ENCODE measurements at regions not wholly inside any gene's neighbourhood (a gene's known extent, or its start where the extent isn't known, plus 50 kb on each side); places are given as distances from the start of the nearest gene placed in this dataset.

DNA sequence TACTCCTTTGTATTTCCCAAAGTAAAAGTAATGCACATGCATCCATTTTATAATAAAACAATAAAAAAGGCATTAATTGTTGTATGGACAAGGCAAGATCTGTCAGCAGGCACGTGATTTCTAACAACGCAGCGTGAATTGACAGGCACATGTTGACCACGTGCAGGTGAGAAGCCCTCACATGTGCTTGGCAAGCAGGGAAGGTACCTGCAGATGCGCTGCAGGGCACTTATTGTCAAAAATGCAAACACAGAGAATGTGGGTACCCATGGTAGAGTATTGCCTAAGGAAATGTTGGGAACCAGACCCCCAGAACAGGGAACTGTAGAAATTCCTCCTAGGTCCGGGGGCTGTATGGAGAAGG is 515.0 kb upstream of the HS6ST1 start:
- Histone ChIP-seq H3K79me2 (ENCODE audit: control insufficient read depth, insufficient read depth, low read length) (no peaks in the 10 kb centered on the region), H3K4me1 (replicated peaks in 1 of 2; ENCODE audit: control insufficient read depth in 2 of 2, insufficient read depth in 2 of 2, low read length in 2 of 2) (no peaks in the 10 kb centered on the region), H3K9me3 (replicated peaks; ENCODE audit: control insufficient read depth, insufficient read depth, low read depth, low read length) (no peaks in the 10 kb centered on the region), H3K36me3 (ENCODE audit: control insufficient read depth, insufficient read depth, low read length) (no peaks in the 10 kb centered on the region), H3K27ac (ENCODE audit: extremely low read depth, low read depth, low read length) (no peak overlapping the region), H3K4me3 (no peak overlapping the region), H2AFZ (ENCODE audit: low read depth, low read length) (no peak overlapping the region), H3K9ac (ENCODE audit: insufficient read depth in 1 of 2, low read depth in 2 of 2, low read length in 2 of 2) (no peak overlapping the region), H4K20me1 (replicated peaks; ENCODE audit: control insufficient read depth, insufficient read depth, low read length) (no peaks in the 10 kb centered on the region), H3K27me3 (ENCODE audit: control insufficient read depth in 2 of 2, insufficient read depth in 2 of 2, low read length in 2 of 2) (peaks cover 0 to 6% of the 10 kb centered on the region in 2 experiments; a peak in 2 of 5 replicates), H3K4me2 (ENCODE audit: insufficient read depth, low read length) (no peak overlapping the region), H3K9me1 (ENCODE audit: control insufficient read depth, insufficient read depth, low read length) (no peaks in the 10 kb centered on the region)
- FAIRE-seq = no peak
- ChIA-PET POLR2A (no interaction called here), CTCF (ENCODE audit: low intra/inter-chr PET ratio) (no interaction called here)
- no peak for DNase-seq (ENCODE audit: extremely low read depth in 1 of 4, low spot score in 3 of 4)
- ATAC-seq = no peak
- TF ChIP-seq, protein P1, sequence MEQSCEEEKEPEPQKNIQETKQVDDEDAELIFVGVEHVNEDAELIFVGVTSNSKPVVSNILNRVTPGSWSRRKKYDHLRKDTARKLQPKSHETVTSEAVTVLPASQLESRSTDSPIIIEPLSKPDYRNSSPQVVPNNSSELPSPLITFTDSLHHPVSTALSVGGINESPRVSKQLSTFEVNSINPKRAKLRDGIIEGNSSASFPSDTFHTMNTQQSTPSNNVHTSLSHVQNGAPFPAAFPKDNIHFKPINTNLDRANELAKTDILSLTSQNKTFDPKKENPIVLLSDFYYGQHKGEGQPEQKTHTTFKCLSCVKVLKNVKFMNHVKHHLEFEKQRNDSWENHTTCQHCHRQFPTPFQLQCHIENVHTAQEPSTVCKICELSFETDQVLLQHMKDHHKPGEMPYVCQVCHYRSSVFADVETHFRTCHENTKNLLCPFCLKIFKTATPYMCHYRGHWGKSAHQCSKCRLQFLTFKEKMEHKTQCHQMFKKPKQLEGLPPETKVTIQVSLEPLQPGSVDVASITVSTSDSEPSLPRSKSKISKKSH (CRISPR knock-in tag; IDR thresholded peaks at IDR 0.05) = no peak
- TF ChIP-seq ZNF57 (CRISPR knock-in tag; IDR thresholded peaks at IDR 0.05) (no peak), RBM17 (IDR thresholded peaks at IDR 0.05; ENCODE audit: borderline replicate concordance, low read depth, low read length) (no peak), TAL1 (IDR thresholded peaks at IDR 0.05) (no peak), CBX2 (IDR thresholded peaks at IDR 0.05; ENCODE audit: insufficient read depth, low read length, poor library complexity, severe bottlenecking) (no peak), ZNF134 (CRISPR knock-in tag; conservative IDR thresholded peaks at IDR 0.05) (no peak), ZNF584 (CRISPR knock-in tag; IDR thresholded peaks at IDR 0.05; ENCODE audit: low read depth) (no peak), ZNF24 (IDR thresholded peaks at IDR 0.05) (no peak), ATF7 (IDR thresholded peaks at IDR 0.05) (no peak)
- TF ChIP-seq, protein P2, sequence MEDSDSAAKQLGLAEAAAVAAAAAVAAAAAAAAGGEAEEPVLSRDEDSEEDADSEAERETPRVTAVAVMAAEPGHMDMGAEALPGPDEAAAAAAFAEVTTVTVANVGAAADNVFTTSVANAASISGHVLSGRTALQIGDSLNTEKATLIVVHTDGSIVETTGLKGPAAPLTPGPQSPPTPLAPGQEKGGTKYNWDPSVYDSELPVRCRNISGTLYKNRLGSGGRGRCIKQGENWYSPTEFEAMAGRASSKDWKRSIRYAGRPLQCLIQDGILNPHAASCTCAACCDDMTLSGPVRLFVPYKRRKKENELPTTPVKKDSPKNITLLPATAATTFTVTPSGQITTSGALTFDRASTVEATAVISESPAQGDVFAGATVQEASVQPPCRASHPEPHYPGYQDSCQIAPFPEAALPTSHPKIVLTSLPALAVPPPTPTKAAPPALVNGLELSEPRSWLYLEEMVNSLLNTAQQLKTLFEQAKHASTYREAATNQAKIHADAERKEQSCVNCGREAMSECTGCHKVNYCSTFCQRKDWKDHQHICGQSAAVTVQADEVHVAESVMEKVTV (CRISPR knock-in tag; IDR thresholded peaks at IDR 0.05) = no peak
- TF ChIP-seq, protein P3, sequence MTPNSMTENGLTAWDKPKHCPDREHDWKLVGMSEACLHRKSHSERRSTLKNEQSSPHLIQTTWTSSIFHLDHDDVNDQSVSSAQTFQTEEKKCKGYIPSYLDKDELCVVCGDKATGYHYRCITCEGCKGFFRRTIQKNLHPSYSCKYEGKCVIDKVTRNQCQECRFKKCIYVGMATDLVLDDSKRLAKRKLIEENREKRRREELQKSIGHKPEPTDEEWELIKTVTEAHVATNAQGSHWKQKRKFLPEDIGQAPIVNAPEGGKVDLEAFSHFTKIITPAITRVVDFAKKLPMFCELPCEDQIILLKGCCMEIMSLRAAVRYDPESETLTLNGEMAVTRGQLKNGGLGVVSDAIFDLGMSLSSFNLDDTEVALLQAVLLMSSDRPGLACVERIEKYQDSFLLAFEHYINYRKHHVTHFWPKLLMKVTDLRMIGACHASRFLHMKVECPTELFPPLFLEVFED (CRISPR knock-in tag; conservative IDR thresholded peaks at IDR 0.05) = no peak
- TF ChIP-seq, protein P4, sequence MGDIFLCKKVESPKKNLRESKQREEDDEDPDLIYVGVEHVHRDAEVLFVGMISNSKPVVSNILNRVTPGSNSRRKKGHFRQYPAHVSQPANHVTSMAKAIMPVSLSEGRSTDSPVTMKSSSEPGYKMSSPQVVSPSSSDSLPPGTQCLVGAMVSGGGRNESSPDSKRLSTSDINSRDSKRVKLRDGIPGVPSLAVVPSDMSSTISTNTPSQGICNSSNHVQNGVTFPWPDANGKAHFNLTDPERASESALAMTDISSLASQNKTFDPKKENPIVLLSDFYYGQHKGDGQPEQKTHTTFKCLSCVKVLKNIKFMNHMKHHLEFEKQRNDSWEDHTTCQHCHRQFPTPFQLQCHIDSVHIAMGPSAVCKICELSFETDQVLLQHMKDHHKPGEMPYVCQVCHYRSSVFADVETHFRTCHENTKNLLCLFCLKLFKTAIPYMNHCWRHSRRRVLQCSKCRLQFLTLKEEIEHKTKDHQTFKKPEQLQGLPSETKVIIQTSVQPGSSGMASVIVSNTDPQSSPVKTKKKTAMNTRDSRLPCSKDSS (IDR thresholded peaks at IDR 0.05; ENCODE audit: low read depth, partially characterized antibody) = no peak
- TF ChIP-seq, protein P5, sequence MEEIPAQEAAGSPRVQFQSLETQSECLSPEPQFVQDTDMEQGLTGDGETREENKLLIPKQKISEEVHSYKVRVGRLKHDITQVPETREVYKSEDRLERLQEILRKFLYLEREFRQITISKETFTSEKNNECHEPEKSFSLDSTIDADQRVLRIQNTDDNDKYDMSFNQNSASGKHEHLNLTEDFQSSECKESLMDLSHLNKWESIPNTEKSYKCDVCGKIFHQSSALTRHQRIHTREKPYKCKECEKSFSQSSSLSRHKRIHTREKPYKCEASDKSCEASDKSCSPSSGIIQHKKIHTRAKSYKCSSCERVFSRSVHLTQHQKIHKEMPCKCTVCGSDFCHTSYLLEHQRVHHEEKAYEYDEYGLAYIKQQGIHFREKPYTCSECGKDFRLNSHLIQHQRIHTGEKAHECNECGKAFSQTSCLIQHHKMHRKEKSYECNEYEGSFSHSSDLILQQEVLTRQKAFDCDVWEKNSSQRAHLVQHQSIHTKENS (CRISPR knock-in tag; IDR thresholded peaks at IDR 0.05) = no peak
- in situ Hi-C loops (cut with MboI) = no loop called here
- 0% methylated on average over 6 of the region's 6 CpGs for WGBS (ENCODE audit: insufficient coverage, low coverage, missing lambda C conversion rate)
- no TSS peak for BruUV-seq (replicated peaks)
- intact Hi-C loops (cut with micrococcal nuclease) = no loop called here
